ENCODE measurements at regions not wholly inside any gene's neighbourhood (a gene's known extent, or its start where the extent isn't known, plus 50 kb on each side); places are given as distances from the start of the nearest gene placed in this dataset.

DNA sequence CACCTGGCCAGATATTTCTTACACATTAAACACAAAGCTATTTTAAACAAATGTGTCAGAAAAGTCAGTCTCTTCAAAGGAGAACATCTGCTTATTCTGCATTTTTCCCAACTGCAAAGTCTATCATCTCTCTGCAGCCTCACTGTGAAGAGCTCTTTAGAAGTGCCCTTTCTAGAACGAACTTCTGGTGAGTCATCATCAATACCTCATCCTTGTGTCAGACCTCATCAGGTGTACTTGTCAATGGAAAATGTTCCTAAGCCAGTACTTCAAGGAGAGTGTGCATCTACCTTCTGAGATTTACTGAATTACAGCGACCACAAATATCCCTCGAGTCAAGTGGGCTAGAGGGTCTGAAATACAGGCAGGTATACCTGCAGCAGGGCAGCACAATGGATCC, 457.3 kb downstream of the LRIG3 start:
- TF ChIP-seq CTCF (IDR thresholded peaks at IDR 0.05; ENCODE audit: low read depth, low read length, poor library complexity, severe bottlenecking) (no peak), EZH2phosphoT487 (IDR thresholded peaks at IDR 0.05; ENCODE audit: borderline replicate concordance, low read length) (no peak)

All from DOHH2 (cell line).